ENCODE measurements at regions not wholly inside any gene's neighbourhood (a gene's known extent, or its start where the extent isn't known, plus 50 kb on each side); places are given as distances from the start of the nearest gene placed in this dataset.

GRCh38 chr1:112770724-112771123 lies 55.6 kb upstream of the PPM1J start:
- no peaks in the 10 kb centered on the region for H3K79me1 ChIP-seq (ENCODE audit: low read depth, low read length)
- H3K9ac ChIP-seq (ENCODE audit: low read depth, low read length, poor library complexity), result no peak overlapping the region
- H2BK120ac ChIP-seq (ENCODE audit: low read depth, low read length), result no peak overlapping the region
- WGBS, 2 donors (ENCODE audit: extremely low coverage in 2 of 2, insufficient read length in 2 of 2, insufficient replicate concordance in 1 of 2), result no CpG with 5 or more reads among the region's 4 CpGs
- no peak overlapping the region for H3K14ac ChIP-seq (ENCODE audit: low read length)
- H2BK5ac ChIP-seq (ENCODE audit: low read length), result no peak overlapping the region
- H4K91ac ChIP-seq (ENCODE audit: low read depth, low read length, poor library complexity), result no peak overlapping the region
- no peak overlapping the region for H3K4me3 ChIP-seq (ENCODE audit: low read length in 2 of 2)
- no peak overlapping the region for H3K4me2 ChIP-seq (ENCODE audit: insufficient read depth, low read length, poor library complexity, severe bottlenecking)
- no peak overlapping the region for H3K23ac ChIP-seq (ENCODE audit: low read depth, low read length, poor library complexity)
- no peak overlapping the region for H4K8ac ChIP-seq (ENCODE audit: low read depth, low read length)
- H3K18ac ChIP-seq (ENCODE audit: low read length), result no peak overlapping the region
- no peaks in the 10 kb centered on the region for H3K4me1 ChIP-seq (ENCODE audit: control insufficient read depth in 2 of 2, insufficient read depth in 1 of 2, low read depth in 1 of 2, low read length in 2 of 2)
- no peak overlapping the region for H2AK5ac ChIP-seq (ENCODE audit: low read depth, low read length)
- H3K4ac ChIP-seq (ENCODE audit: low read length), result no peak overlapping the region
- H2BK15ac ChIP-seq (ENCODE audit: low read length), result no peak overlapping the region
- H3K36me3 ChIP-seq (replicated peaks in 1 of 2; ENCODE audit: control insufficient read depth in 2 of 2, insufficient read depth in 2 of 2, low read length in 2 of 2), result no peaks in the 10 kb centered on the region
- no peak overlapping the region for H3K27ac ChIP-seq (replicated peaks; ENCODE audit: low read length)
- no peak overlapping the region for H2AFZ ChIP-seq (ENCODE audit: low read length)
- H3K9me3 ChIP-seq (replicated peaks in 1 of 2; ENCODE audit: control insufficient read depth in 2 of 2, insufficient read depth in 1 of 2, low read depth in 1 of 2, low read length in 2 of 2), result peaks cover 0 to 3% of the 10 kb centered on the region in 2 donors
- H2BK12ac ChIP-seq (ENCODE audit: low read length), result no peak overlapping the region
- DNase-seq (ENCODE audit: low spot score), result no peak
- no peaks in the 10 kb centered on the region for H3K27me3 ChIP-seq (ENCODE audit: control insufficient read depth in 3 of 3, insufficient read depth in 3 of 3, low read depth in 1 of 3, low read length in 3 of 3)

GRCh38 chr1:112769611-112770010 lies 54.5 kb upstream of the PPM1J start:
- no peak overlapping the region for H3K18ac ChIP-seq (ENCODE audit: low read length)
- peaks cover 0 to 3% of the 10 kb centered on the region in 2 donors for H3K9me3 ChIP-seq (replicated peaks in 1 of 2; ENCODE audit: control insufficient read depth in 2 of 2, insufficient read depth in 1 of 2, low read depth in 1 of 2, low read length in 2 of 2)
- H2BK15ac ChIP-seq (ENCODE audit: low read length), result no peak overlapping the region
- no peak overlapping the region for H2AK5ac ChIP-seq (ENCODE audit: low read depth, low read length)
- H2BK120ac ChIP-seq (ENCODE audit: low read depth, low read length), result no peak overlapping the region
- no peak overlapping the region for H3K23ac ChIP-seq (ENCODE audit: low read depth, low read length, poor library complexity)
- no peaks in the 10 kb centered on the region for H3K4me1 ChIP-seq (ENCODE audit: control insufficient read depth in 2 of 2, insufficient read depth in 1 of 2, low read depth in 1 of 2, low read length in 2 of 2)
- H3K4me2 ChIP-seq (ENCODE audit: insufficient read depth, low read length, poor library complexity, severe bottlenecking), result no peak overlapping the region
- DNase-seq (ENCODE audit: low spot score), result no peak
- no peak overlapping the region for H2BK5ac ChIP-seq (ENCODE audit: low read length)
- H3K27ac ChIP-seq (replicated peaks; ENCODE audit: low read length), result no peak overlapping the region
- no peak overlapping the region for H3K14ac ChIP-seq (ENCODE audit: low read length)
- H3K4ac ChIP-seq (ENCODE audit: low read length), result no peak overlapping the region
- no peaks in the 10 kb centered on the region for H3K36me3 ChIP-seq (replicated peaks in 1 of 2; ENCODE audit: control insufficient read depth in 2 of 2, insufficient read depth in 2 of 2, low read length in 2 of 2)
- WGBS, 2 donors (ENCODE audit: extremely low coverage in 2 of 2, insufficient read length in 2 of 2, insufficient replicate concordance in 1 of 2), result no CpG with 5 or more reads among the region's 4 CpGs
- no peak overlapping the region for H3K9ac ChIP-seq (ENCODE audit: low read depth, low read length, poor library complexity)
- H2AFZ ChIP-seq (ENCODE audit: low read length), result no peak overlapping the region
- no peaks in the 10 kb centered on the region for H3K27me3 ChIP-seq (ENCODE audit: control insufficient read depth in 3 of 3, insufficient read depth in 3 of 3, low read depth in 1 of 3, low read length in 3 of 3)
- H4K8ac ChIP-seq (ENCODE audit: low read depth, low read length), result no peak overlapping the region
- no peak overlapping the region for H4K91ac ChIP-seq (ENCODE audit: low read depth, low read length, poor library complexity)
- no peak overlapping the region for H3K4me3 ChIP-seq (ENCODE audit: low read length in 2 of 2)
- H2BK12ac ChIP-seq (ENCODE audit: low read length), result no peak overlapping the region
- no peaks in the 10 kb centered on the region for H3K79me1 ChIP-seq (ENCODE audit: low read depth, low read length)

GRCh38 chr1:112767646-112768045 lies 52.5 kb upstream of the PPM1J start:
- Histone ChIP-seq H2BK12ac (ENCODE audit: low read length) (no peak overlapping the region), H3K79me1 (ENCODE audit: low read depth, low read length) (no peaks in the 10 kb centered on the region), H2AK5ac (ENCODE audit: low read depth, low read length) (no peak overlapping the region), H4K91ac (ENCODE audit: low read depth, low read length, poor library complexity) (no peak overlapping the region), H3K23ac (ENCODE audit: low read depth, low read length, poor library complexity) (no peak overlapping the region), H3K4me3 (ENCODE audit: low read length in 2 of 2) (no peak overlapping the region), H3K18ac (ENCODE audit: low read length) (no peak overlapping the region), H3K4me2 (ENCODE audit: insufficient read depth, low read length, poor library complexity, severe bottlenecking) (no peak overlapping the region), H4K8ac (ENCODE audit: low read depth, low read length) (no peak overlapping the region), H3K9me3 (replicated peaks in 1 of 2; ENCODE audit: control insufficient read depth in 2 of 2, insufficient read depth in 1 of 2, low read depth in 1 of 2, low read length in 2 of 2) (peaks cover 0 to under 1% of the 10 kb centered on the region in 2 donors), H3K9ac (ENCODE audit: low read depth, low read length, poor library complexity) (no peak overlapping the region), H3K27me3 (ENCODE audit: control insufficient read depth in 3 of 3, insufficient read depth in 3 of 3, low read depth in 1 of 3, low read length in 3 of 3) (no peaks in the 10 kb centered on the region), H3K4me1 (ENCODE audit: control insufficient read depth in 2 of 2, insufficient read depth in 1 of 2, low read depth in 1 of 2, low read length in 2 of 2) (peaks cover 3 to 8% of the 10 kb centered on the region in 2 donors), H2BK15ac (ENCODE audit: low read length) (no peak overlapping the region), H2AFZ (ENCODE audit: low read length) (no peak overlapping the region), H3K36me3 (replicated peaks in 1 of 2; ENCODE audit: control insufficient read depth in 2 of 2, insufficient read depth in 2 of 2, low read length in 2 of 2) (no peaks in the 10 kb centered on the region), H2BK5ac (ENCODE audit: low read length) (no peak overlapping the region), H2BK120ac (ENCODE audit: low read depth, low read length) (no peak overlapping the region), H3K4ac (ENCODE audit: low read length) (no peak overlapping the region), H3K27ac (replicated peaks; ENCODE audit: low read length) (no peak overlapping the region), H3K14ac (ENCODE audit: low read length) (no peak overlapping the region)
- no peak for DNase-seq (ENCODE audit: low spot score)
- WGBS, 2 donors (ENCODE audit: extremely low coverage in 2 of 2, insufficient read length in 2 of 2, insufficient replicate concordance in 1 of 2), result no CpG with 5 or more reads among the region's 3 CpGs
